Ascending aorta (tissue), 2 donors: ENCODE measurements at regions not wholly inside any gene's neighbourhood (a gene's known extent, or its start where the extent isn't known, plus 50 kb on each side); places are given as distances from the start of the nearest gene placed in this dataset.
"Not testable (repeated sequence)": the region's sequence is repeated elsewhere in the genome, so short reads cannot be mapped to it uniquely, and the experiment has no call there.

ENCODE experiments used
- DNase-seq, 2 donors: peaks; one replicate each; pipeline ENCODE4 v3.0.0-alpha.2; 2019; ENCODE audit warnings: low spot score in 2 of 2
- H3K27ac ChIP-seq, 2 donors: fragments of 200-600 bp; sonication (generic); one replicate each; pipeline ENCODE4 v1.5.1; 2016 to 2017; ENCODE audit warnings: mild to moderate bottlenecking in 1 of 2
- H3K27me3 ChIP-seq: fragments of 200-600 bp; sonication (generic); one replicate; pipeline ENCODE4 v1.5.1; 2017
- H3K36me3 ChIP-seq, 2 donors: fragments of 200-600 bp; sonication (generic); one replicate each; pipeline ENCODE4 v1.5.1; 2016
- H3K4me1 ChIP-seq, 2 donors: fragments of 200-600 bp; sonication (generic); one replicate each; pipeline ENCODE4 v1.5.1; 2016 to 2017; ENCODE audit warnings: mild to moderate bottlenecking in 1 of 2
- H3K4me3 ChIP-seq, 2 donors: fragments of 200-600 bp; sonication (generic); one replicate each; pipeline ENCODE4 v1.5.1; 2016 to 2017; ENCODE audit warnings: mild to moderate bottlenecking in 1 of 2
- H3K9me3 ChIP-seq, 2 donors: fragments of 200-600 bp; sonication (generic); one replicate each; pipeline ENCODE4 v1.5.1; 2016
- intact Hi-C: fragments of 100-400 bp; cut with DNase I; formaldehyde crosslinking; loops from one replicate; pipeline ENCODE4 v1.15.1; 2023
- TF ChIP-seq, protein P1 (sequence below), 3 experiments: fragments of 200-600 bp in 2 of 3; fragments of 450-650 bp in 1 of 3; sonication (generic) in 2 of 3; IDR thresholded peaks; one replicate each; pipeline ENCODE4 v1.5.1; 2016 to 2019; ENCODE audit warnings: antibody characterized with exemption in 3 of 3, mild to moderate bottlenecking in 1 of 3, moderate library complexity in 1 of 3

GRCh38 chr18:27312853-27313252 lies 127.7 kb upstream of the CHST9 start:
- H3K27me3 ChIP-seq: no peaks in the 10 kb centered on the region
- H3K4me1 ChIP-seq: no peaks in the 10 kb centered on the region
- no peaks in the 10 kb centered on the region for H3K9me3 ChIP-seq
- intact Hi-C loops: no loop called here
- TF ChIP-seq, protein P1, sequence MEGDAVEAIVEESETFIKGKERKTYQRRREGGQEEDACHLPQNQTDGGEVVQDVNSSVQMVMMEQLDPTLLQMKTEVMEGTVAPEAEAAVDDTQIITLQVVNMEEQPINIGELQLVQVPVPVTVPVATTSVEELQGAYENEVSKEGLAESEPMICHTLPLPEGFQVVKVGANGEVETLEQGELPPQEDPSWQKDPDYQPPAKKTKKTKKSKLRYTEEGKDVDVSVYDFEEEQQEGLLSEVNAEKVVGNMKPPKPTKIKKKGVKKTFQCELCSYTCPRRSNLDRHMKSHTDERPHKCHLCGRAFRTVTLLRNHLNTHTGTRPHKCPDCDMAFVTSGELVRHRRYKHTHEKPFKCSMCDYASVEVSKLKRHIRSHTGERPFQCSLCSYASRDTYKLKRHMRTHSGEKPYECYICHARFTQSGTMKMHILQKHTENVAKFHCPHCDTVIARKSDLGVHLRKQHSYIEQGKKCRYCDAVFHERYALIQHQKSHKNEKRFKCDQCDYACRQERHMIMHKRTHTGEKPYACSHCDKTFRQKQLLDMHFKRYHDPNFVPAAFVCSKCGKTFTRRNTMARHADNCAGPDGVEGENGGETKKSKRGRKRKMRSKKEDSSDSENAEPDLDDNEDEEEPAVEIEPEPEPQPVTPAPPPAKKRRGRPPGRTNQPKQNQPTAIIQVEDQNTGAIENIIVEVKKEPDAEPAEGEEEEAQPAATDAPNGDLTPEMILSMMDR (IDR thresholded peaks at IDR 0.05): no peak
- H3K4me3 ChIP-seq: no peak overlapping the region
- no peak overlapping the region for H3K27ac ChIP-seq
- DNase-seq: no peak
- no peaks in the 10 kb centered on the region for H3K36me3 ChIP-seq

GRCh38 chr18:27312153-27312552 lies 127.0 kb upstream of the CHST9 start:
- DNase-seq: no peak
- TF ChIP-seq, protein P1 (IDR thresholded peaks at IDR 0.05): no peak
- H3K27me3 ChIP-seq: no peaks in the 10 kb centered on the region
- H3K4me1 ChIP-seq: no peaks in the 10 kb centered on the region
- no peak overlapping the region for H3K4me3 ChIP-seq
- no peak overlapping the region for H3K27ac ChIP-seq
- H3K36me3 ChIP-seq: no peaks in the 10 kb centered on the region
- intact Hi-C loops: no loop called here
- H3K9me3 ChIP-seq: no peaks in the 10 kb centered on the region

GRCh38 chr18:27311114-27311513 lies 126.0 kb upstream of the CHST9 start:
- Histone ChIP-seq H3K36me3 (no peaks in the 10 kb centered on the region), H3K4me3 (no peak overlapping the region), H3K9me3 (no peaks in the 10 kb centered on the region), H3K27ac (no peak overlapping the region), H3K4me1 (no peaks in the 10 kb centered on the region), H3K27me3 (no peaks in the 10 kb centered on the region)
- TF ChIP-seq, protein P1 (IDR thresholded peaks at IDR 0.05): no peak
- intact Hi-C loops: no loop called here
- no peak for DNase-seq

DNA sequence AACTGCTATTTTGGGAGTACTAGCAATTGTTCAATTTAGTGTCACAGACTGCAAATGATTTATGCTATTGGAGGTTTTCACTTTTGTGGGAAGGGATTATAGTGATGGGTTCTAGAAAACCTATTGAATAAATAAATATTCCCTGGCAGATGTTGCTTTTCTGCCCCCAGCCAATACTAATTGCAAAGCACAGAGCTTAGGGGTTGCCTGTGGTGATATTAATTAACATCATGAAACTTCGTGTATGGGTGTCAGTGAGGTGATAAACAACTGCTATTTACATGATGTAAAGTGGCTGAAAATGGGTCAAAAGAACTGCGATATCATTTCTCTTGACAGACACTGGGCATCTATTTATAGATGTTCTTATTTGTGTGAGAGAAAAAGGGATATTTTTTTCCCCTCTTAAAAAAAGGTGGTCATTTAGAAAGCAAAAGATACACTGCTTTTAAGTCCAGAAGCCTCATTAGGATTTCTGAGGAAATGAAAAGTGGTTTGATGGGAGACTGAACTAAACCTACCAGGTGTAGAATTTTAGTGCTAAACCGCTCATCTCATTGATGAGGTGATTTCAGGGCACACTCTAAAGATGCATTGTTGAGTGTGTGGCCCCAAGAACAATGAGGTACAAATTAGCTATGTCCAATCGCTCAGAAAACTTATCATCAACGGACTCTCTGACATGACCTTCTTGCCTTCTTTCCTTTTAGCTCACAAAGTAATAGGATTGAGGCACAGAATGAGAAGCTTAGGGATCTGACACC lies 116.7 kb upstream of the CHST9 start:
- intact Hi-C loops: no loop called here
- no peak for DNase-seq
- no peaks in the 10 kb centered on the region for H3K27me3 ChIP-seq
- H3K4me1 ChIP-seq: no peaks in the 10 kb centered on the region
- TF ChIP-seq, protein P1 (IDR thresholded peaks at IDR 0.05): no peak
- no peaks in the 10 kb centered on the region for H3K36me3 ChIP-seq
- no peak overlapping the region for H3K4me3 ChIP-seq
- no peaks in the 10 kb centered on the region for H3K9me3 ChIP-seq
- H3K27ac ChIP-seq: no peak overlapping the region

GRCh38 chr18:27298214-27298804 lies 113.2 kb upstream of the CHST9 start:
- TF ChIP-seq, protein P1 (IDR thresholded peaks at IDR 0.05): no peak
- Histone ChIP-seq H3K4me1 (no peaks in the 10 kb centered on the region), H3K27me3 (no peaks in the 10 kb centered on the region), H3K36me3 (no peaks in the 10 kb centered on the region), H3K27ac (no peak overlapping the region), H3K9me3 (no peaks in the 10 kb centered on the region), H3K4me3 (no peak overlapping the region)
- no peak for DNase-seq
- intact Hi-C loops: no loop called here

DNA sequence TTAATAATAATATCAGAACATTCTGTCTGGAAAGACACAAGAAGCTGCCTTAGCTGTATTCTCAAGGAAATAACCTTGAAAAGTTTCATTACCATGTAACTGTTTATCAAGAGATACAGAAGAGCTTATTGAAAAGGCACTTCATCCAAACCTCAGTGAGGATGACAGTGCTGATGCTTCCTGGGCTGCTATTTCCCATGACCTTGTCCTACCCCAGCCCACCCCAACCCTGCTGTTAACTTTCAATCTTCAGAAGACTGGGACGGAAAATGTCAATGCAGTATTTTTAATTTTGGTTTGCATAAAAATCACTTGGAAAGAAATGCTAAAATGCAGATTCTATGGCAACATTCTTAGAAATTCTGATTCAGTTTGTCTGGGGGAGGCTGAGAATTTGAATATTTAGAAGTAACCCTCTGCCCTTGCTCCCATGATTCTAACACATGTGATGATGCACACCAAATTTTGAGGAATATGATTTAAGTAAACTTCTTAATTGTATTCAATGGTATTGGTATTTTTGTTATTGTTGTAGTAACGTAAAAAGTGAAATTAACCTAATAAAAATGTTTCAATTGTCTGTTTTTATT lies 101.0 kb upstream of the CHST9 start:
- H3K4me3 ChIP-seq, H3K36me3 ChIP-seq, DNase-seq, H3K9me3 ChIP-seq, H3K27me3 ChIP-seq, intact Hi-C loops, H3K27ac ChIP-seq, H3K4me1 ChIP-seq: not testable (repeated sequence)
